CD4-positive, alpha-beta T cell treated with Interleukin-15 for 4 hours (primary cell): ENCODE measurements at regions not wholly inside any gene's neighbourhood (a gene's known extent, or its start where the extent isn't known, plus 50 kb on each side); places are given as distances from the start of the nearest gene placed in this dataset.
"Not testable (repeated sequence)": the region's sequence is repeated elsewhere in the genome, so short reads cannot be mapped to it uniquely, and the experiment has no call there.

Experiments used
- DNase-seq: peaks from one replicate; pipeline ENCODE4 v3.0.0-alpha.2; 2020; ENCODE audit warnings: low spot score

GRCh38 chr5:32534041-32534440, 51.3 kb upstream of the SUB1 start:
- no peak for DNase-seq

GRCh38 chr5:32531885-32532520, 53.4 kb upstream of the SUB1 start:
- DNase-seq, result peak; percentile 76

- DNase-seq, result not testable (repeated sequence)
Measured at GRCh38 chr5:32527321-32527720, 58.0 kb upstream of the SUB1 start.

- DNase-seq, result no peak
Measured at GRCh38 chr5:32526810-32527209, 58.5 kb upstream of the SUB1 start.

GRCh38 chr5:32523625-32524024, 61.7 kb upstream of the SUB1 start:
- DNase-seq, result no peak

- DNase-seq, result peak; percentile 51
Measured at GRCh38 chr5:32522429-32523143, 62.8 kb upstream of the SUB1 start.

- no peak for DNase-seq
Measured at GRCh38 chr5:32521481-32521880, 63.9 kb upstream of the SUB1 start.

- no peak for DNase-seq
Measured at GRCh38 chr5:32520972-32521371, 64.4 kb upstream of the SUB1 start.

GRCh38 chr5:32520356-32520755, 65.0 kb upstream of the SUB1 start:
- no peak for DNase-seq

GRCh38 chr5:32519508-32519907, 65.8 kb upstream of the SUB1 start:
- no peak for DNase-seq

- no peak for DNase-seq
Measured at GRCh38 chr5:32514806-32515205, 70.3 kb upstream of the ZFR start.

- no peak for DNase-seq
Measured at GRCh38 chr5:32512926-32513325, 68.4 kb upstream of the ZFR start.

- DNase-seq, result no peak
Measured at GRCh38 chr5:32511776-32512374, 67.3 kb upstream of the ZFR start.

- DNase-seq, result no peak
Measured at GRCh38 chr5:32510860-32511259, 66.3 kb upstream of the ZFR start.

GRCh38 chr5:32508806-32509805, 64.6 kb upstream of the ZFR start:
- no peak for DNase-seq

- DNase-seq, result no peak
Measured at GRCh38 chr5:32507738-32508434, 63.3 kb upstream of the ZFR start.

- DNase-seq, result no peak
Measured at GRCh38 chr5:32506799-32507198, 62.3 kb upstream of the ZFR start.

GRCh38 chr5:32506201-32506661, 61.7 kb upstream of the ZFR start:
- no peak for DNase-seq

GRCh38 chr5:32505756-32506155, 61.2 kb upstream of the ZFR start:
- DNase-seq, result no peak

GRCh38 chr5:32504989-32505596, 60.6 kb upstream of the ZFR start:
- DNase-seq, result no peak
